HCT116 (cell line): ENCODE measurements at regions not wholly inside any gene's neighbourhood (a gene's known extent, or its start where the extent isn't known, plus 50 kb on each side); places are given as distances from the start of the nearest gene placed in this dataset.

ENCODE experiments used
- CTCF ChIP-seq, 3 experiments: fragments of 200-600 bp in 1 of 3; sonication (generic) in 1 of 3; IDR thresholded peaks in 2 of 3; conservative IDR thresholded peaks in 1 of 3; 2 replicates each; pipeline ENCODE4 v1.5.1; 2012 to 2017; ENCODE audit warnings: low read depth in 2 of 3, low read length in 2 of 3, antibody characterized with exemption in 1 of 3, borderline replicate concordance in 1 of 3, control low read depth in 1 of 3, mild to moderate bottlenecking in 1 of 3, mixed read lengths in 1 of 3, mixed run types in 1 of 3, moderate library complexity in 1 of 3; ENCODE audit not compliant: insufficient read depth in 1 of 3
- SIN3A ChIP-seq: IDR thresholded peaks from 2 replicates; pipeline ENCODE4 v1.6.1; 2012; ENCODE audit warnings: low read depth

- no peak for TF ChIP-seq CTCF (IDR thresholded peaks at IDR 0.05 in 2 of 3, conservative IDR thresholded peaks at IDR 0.05 in 1 of 3; ENCODE audit: borderline replicate concordance in 1 of 3, insufficient read depth in 1 of 3, low read depth in 2 of 3, low read length in 2 of 3)
- TF ChIP-seq SIN3A = no peak
These were observed 55.9 kb upstream of the GRHL3 start for GRCh38 chr1:24263211-24263610.
